ENCODE measurements at regions not wholly inside any gene's neighbourhood (a gene's known extent, or its start where the extent isn't known, plus 50 kb on each side); places are given as distances from the start of the nearest gene placed in this dataset.
A peak's percentile ranks its signal among the peaks of the same experiment; 100 is the strongest.

DNA sequence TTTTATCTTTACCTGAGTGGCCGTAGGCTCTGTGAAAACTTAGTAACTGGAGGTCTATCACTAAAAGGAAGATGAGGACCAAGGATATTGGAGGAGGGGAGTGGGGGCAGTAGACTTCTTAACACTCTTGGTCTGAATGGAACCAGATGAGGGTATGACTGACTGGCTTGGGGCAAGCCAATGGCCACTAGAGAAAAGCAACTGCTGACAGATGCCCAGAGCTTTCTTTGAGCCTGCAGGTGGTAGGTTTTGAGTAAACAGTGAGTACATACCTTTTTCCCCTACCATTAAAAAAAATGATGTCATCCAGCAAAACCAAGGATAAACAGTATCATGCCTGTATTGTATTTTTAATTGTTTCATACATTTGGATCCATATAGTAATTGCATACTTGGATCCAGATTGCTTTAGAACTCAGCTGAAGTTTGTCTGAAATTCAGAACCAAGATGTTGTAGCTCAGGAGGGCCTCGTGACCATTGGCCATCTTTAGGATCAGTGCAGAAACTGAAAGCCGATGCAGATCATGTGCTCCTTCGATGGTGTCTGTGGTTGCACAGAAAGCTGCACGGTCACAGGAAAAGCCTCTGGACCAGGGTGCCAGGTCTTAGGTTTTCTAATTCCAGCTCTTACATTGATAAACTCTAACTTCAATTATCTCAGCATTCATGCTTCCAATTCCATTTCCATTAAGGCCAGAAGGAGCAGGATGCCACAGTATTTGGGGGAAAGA, 131.0 kb downstream of the PDGFRA start:
- DNase-seq = no peak

DNA sequence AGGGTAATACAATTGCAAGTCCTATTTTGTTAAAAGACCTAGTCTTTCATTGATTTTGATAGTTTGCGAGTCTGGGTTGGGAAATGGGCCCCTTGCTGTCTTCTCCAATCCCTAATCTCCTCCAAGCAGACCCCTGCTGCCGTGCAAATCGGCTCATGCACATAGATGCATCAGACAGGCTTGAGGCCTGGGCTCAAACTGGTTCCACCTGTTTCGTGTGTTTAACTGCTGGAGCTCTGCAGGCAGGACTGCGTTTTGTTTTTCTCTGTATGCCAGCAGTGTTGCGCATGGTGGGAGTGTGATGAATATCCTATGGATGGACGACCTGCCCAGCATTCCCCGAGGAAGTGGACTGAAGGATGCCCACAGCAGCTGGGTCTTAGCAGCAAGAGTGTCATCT, 133.9 kb downstream of the PDGFRA start:
- DNase-seq = no peak

DNA sequence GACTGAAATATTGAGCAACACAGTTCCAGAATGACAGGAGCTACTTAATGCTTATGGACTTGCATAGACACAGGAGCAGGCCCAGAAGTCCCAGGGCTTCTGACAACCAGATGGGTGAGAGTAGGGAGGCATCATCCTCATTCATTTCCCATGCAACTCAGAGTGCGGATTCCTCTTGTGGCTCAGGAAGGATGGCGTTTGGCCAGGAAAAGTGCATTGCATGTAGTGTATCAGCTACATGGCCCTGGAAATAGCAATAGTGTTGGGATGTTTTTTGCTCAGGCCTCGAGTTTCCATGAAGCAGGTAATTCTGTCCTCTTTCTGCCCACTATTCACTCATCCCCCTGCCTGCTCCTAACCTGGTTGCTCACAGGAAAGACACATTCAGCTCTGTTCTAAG, 136.6 kb downstream of the PDGFRA start:
- DNase-seq = no peak

DNA sequence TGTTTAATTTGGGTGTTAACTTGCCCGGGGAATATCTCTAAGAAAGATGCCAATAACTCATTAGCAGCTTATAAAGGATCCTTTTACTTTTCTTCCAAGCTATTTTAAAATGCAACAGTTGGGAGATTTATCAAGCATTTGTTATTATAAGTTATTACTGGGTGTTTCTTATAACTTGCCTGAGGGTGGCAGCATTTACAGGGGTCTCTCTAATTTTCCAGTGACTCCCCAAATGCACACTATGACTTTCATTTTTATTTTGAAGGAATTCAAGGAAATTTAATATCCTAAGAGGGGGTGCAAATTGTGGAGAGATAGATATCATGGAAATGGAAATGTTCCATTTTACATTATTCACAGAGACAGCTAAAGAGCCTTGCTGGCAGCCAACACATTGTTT, 138.0 kb downstream of the PDGFRA start:
- no peak for DNase-seq

DNA sequence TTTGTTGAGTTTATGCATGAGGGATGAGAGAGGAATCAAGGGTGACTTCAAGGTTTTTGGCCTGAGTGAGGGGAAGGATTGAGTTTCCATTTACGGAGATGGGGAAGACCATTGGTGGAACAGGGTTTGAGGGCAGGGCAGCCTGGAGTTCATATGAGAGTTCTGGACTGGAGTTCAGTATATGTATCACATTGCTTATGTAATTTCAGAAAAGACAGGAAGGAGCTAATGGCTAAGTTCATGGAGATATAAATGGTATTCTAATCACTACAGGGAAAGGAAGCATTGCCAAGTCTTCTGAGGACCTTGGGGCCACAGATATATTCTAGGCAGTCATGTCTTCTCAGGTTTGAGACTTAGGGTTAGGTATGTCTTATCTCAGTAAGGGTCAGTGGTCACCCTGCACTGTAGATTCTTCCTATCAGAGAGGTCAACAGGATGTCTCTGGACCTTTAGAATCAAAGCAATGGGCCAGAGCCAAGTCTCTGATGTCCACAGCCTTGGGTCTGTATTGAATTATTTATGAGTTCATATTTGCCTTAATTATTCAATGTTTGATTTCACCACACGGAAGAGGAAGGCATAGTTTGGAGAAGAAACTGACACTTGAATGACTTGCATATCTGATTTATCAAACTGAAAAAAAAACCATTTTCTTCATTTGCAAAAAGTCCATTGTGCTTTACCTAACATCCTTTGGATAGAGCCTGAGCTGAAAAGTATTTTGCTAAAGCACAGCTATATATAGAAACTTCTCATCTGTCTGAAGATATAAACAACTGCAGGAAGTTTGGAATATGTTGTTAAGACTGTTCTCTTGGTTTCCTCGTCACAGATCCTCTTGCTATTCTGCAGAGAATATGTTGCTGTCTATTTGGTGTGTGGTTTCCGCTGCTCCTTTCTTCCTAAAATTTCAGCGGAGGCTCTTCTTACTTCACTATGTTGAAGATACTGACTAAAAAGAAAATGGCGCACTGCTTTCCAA, 139.5 kb downstream of the PDGFRA start:
- DNase-seq = no peak

DNA sequence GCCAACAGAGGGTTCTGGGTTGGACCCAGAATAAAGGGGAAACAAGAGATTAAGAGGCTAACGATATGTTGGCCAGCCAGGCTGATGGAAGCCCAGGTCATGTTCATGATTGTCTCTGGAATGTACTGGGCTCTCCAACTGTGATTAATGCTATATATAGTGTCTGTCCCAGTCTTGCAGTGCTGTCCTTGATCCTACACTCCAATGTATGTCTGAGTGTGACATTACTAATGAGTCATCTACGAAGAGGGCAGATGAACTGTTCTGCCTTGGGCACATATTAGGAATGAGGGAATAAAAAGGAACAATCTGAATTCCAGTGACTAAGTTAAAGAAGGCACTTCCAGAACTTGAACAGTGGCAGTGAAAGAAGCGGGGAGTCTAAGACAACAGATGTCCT, 142.1 kb downstream of the PDGFRA start:
- no peak for DNase-seq

DNA sequence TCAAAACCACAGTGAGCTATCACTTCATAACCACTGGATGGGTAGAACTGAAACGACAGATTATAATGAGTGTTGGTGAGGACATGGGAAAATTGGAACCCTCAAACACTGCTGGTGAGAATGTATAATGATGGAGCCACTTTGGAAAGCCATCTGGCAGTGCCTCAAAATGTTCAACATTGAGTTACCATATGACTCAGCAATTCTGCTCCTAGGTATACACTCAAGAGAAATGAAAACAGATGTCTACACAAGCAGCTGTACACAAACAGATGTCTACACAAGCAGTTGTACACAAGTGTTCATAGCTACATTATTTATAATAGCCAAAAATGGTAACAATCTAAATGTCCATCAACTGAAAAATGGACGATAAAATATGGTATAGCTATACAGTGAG, 143.9 kb downstream of the PDGFRA start:
- no peak for DNase-seq

DNA sequence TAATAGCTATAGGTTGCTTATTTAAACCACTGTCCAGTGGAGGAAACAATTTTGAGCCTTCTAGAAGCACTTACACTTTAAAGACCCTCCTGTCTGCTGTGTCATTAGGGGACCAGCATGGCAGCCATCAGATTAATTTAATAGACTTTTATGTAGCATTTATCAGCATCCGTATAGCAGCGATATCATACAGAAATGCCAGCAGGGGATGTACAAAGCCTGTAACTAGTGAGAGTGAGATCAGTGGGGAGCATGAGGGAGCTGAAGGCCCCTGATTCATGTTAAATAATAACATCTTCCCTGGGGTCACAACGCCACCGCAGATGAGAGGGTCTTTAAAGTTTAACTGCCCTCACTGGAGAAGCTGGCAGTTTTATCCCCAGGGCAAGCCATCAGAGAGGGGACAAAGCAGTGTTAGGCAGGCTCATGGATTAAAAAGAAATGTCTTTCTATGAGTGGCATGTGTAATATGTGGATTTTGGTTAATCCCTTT, 144.7 kb downstream of the PDGFRA start:
- no peak for DNase-seq

DNA sequence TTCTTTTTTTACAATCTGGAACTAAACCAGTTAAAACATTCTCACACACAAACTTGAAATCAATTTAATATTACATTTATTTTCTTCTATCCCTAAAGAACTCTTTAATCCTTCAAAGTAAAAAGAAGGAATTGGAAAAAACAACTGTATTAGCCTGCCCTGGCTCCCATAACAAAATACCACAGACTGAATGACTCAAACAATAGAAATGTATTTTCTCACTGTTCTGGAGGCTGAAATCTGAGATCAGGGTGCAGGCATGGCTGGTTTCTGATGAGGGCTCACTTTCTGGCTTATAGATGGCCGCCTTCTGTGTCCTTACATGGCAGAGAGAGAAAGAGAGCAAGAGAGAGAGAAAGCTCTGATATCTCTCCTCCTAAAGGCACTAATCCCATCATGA, 149.4 kb downstream of the PDGFRA start:
- no peak for DNase-seq

DNA sequence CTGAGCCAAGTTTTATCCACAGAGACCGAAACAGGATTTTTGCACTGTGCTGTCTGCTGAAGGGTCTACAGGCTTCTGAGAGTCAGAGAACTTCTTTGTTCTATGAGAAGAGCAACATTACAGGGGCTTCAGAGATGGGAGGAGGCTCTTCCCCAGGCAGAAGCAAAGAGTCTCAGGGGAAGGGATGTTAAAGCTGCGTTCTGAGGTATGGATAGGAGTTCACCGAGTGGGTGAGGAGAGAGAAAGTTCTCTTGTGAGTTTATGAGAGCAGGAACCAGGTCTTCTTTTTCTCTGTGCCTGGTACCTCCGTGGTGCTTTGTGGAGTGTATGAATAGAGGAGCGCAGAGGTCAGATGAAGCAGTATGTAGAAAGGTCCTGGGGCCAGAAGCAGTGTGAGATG, 155.1 kb downstream of the PDGFRA start:
- no peak for DNase-seq

DNA sequence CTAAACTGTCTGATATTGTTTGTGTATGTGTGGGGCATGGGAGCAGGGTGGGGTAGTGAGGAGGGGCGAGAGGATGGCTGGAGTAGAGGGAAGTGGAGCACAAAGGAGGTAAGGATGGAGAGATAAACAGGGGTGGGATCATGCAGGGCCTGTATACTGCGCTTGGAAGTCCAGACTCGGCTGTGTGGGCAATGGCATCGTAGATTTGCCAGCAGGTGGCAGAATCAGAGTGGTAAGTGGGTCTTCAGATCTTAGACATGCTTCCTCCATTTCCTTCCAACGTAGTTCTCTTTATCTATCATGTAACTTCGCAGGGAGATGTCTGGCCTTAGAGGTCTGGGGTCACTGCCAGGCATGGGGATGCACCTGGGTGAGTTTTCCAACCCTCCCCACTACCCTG, 155.5 kb downstream of the PDGFRA start:
- DNase-seq = peak; percentile 16

DNA sequence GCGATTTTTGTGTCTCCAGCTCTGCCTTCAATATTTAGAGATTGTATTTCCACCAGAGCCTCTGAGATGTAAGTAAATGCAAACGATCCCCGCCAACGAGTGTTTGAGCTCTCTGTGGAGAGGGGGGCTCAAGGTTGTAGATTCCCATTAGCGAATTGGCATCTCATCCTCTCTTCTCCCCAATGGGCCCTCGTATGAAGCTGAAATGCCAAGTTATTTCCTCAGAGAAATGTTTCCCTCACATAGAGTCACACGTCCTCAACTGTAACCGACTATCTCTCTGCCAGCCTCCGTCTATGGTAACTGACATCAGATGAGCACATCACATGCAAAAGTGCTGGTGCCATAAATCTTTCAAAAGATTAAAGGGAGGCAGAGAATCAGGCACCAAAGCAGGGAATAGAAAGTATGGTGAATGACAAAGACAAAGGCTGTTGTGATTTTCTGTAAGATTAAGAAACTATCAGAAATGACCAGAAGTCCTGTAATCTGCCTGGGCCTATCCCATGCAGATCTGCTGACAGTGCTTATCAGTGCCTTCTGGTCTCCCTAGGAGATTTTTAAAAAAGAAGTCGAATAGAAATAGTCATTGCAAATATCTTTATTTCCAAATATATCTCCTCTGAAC, 157.1 kb downstream of the PDGFRA start:
- DNase-seq = no peak

DNA sequence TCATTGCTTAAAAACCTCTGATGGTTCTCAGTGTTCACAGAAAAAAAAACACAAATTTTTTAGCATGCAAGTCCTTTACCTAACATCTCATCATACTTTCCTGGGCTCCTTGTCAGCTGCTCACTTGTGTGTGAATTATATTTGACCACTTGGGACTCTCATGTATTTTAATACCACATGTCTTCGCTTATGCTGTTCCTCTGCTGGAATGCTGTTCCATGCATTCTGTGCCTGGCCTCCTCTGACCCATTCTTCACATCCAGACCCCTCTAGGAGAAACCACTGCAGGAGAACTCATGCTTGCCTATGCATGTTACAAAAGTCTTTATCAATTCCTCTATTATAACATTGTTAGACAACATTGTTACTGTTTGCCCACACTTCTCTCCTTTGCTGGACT, 157.6 kb downstream of the PDGFRA start:
- DNase-seq = no peak

DNA sequence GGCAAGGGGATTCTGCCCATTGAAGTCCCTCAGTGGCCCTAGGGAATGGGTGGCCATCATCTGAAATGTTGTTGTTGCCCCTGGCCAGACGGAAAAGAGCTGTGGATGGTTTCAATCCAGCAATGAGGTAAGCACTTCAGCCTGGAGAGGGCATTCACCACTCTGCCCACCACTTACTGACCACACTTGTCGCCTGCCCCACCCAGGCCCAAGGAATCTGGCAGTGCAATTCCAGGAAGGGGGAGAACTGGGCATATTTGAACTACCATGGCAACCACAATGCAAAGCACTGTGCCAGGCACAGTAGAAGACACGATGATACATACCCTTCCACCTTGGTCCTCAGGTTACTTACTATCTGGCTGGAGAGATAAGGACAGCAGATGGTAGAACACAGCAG, 161.6 kb downstream of the PDGFRA start:
- DNase-seq = no peak

DNA sequence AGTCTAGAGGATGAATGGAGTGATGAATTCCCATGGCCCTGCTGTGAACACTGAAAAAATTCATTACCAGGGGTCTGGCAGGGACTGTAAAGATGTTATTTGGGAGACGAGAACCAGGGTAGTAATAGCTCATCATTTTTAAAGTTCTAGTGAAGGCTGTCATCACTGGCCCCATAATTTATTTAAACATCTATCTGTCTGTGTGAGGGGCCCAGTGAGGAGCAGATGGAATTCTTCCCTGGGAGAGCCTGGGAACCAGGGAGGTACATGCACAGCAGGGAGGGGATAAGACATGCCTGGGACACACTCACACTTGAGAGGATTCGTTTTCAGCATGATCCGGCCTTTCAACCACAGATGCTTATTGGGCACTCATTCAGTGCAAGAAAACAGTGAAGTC, 162.0 kb downstream of the PDGFRA start:
- no peak for DNase-seq

DNA sequence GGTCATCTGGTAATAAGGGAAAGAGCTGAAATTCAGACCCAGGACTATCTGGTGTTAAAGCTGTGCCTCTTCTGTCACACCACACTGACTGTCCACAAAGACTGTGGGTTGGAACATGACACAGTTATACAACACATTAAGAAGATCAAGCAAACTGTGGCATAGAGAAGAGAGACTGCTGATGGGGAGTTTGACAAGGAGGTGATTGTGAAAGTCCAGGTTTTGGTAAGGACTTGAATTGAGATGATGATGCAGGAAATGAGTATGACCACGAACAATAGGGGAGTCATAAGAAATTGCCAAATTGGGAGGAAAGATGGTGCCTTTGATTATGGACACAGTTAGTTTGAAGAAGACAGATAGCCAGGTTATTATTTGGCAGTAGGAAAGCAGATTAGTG, 163.4 kb downstream of the PDGFRA start:
- no peak for DNase-seq

DNA sequence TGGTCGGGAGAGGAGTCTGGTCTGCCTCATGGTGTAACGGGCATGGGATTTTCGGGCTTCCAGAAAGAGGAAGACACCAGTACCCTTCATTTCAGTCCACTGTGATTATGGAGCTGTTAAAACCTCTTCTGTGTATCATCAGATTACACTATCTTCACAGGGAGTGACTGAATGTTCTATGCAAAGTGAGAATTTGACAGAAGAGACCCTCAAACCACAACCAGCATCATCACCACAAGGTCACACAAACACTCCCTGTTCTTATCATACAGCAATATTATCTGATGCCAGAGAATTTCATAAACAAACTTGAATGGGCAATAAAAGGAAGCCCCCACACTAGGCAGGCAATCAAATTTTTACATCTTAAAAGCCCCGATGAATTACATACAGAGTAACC, 164.2 kb downstream of the PDGFRA start:
- no peak for DNase-seq

DNA sequence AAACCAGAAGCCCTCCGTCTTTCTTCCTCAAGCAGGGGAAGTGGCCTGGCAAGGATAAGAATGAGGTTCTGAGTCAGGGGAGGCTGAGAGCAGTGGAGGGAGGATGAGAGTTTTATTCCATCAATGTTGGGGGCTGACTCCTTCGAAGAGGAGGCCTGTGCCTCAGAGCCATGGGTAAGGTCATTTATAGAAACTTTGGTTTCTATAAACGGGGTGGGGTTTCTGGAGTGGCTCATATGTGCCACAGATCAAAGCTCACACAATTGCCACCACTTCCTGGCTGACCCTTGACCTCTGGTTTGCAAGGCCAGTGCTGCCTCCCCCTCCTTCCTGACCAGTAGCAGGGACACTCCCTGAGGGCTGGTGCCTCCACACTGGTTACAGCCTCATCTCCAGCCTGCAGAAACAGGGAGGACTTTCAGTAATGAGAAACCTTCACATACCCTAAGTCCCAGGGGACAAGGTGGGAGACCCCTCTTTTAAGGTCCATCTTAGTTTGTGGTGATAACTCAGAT, 166.0 kb downstream of the PDGFRA start:
- no peak for DNase-seq

DNA sequence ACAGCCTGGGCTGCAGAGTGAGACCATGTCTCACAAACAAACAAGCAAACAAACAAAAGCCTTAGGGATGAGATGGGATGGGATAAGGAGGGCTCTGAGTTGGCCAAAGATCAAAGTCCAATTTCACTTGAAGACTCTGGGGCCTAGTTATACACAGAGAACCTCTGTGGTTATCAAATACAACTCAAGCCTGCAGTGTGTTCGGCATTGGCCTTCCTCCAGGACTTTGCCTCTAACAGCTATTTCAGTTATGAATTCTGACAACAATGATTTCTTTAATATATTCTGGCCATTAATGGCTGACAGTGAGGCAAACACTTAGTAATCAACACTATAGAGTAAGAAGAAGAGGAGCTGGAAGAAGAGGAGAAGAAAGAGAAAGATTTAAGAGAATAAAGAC, 171.1 kb downstream of the PDGFRA start:
- DNase-seq = no peak

DNA sequence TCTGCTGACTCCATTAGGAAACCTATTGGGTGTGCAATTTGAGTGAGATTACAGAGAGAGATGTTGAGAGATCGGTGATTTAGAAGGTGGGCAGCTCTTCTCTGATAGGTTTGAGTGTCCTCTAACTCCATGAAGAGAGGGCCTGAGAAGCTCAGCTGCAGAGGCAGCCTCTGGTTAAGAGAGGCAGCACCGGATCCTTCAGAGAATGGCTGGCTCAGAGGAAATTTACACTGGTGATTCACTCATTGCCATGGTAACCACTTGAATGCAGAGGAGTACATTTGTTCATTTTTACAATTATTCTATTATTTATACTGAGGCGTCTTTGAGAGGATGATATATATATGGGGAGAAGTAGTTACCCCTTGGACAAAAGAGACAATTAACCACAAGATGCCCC, 171.7 kb downstream of the PDGFRA start:
- DNase-seq = no peak

DNA sequence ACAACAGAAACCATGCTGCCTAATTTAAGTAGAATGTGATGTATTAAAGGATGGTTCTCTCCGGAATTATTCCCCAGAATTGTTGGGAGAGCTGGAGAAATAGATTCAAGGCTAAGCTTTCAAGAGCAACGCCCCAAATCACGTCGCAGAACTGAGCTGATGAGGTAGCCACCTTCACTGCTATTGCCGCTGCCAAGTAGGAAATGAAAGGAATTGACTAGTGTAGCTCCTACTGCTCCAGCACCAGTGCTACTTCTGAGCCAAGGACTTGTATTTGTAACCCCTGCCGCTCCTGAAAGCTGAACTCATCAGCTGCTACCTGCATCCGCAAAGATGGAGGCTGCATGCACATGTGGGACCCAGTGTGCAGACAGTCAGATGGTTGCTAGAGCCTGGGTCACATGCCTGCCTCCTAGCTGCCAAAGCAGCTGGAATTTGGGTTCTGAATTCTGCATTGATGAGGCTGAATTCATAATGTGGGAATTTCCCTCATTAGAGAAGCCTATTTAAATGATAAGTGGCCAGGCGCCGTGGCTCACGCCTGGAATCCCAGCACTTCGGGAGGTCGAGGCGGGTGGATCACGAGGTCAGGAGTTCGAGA, 173.9 kb downstream of the PDGFRA start:
- no peak for DNase-seq

DNA sequence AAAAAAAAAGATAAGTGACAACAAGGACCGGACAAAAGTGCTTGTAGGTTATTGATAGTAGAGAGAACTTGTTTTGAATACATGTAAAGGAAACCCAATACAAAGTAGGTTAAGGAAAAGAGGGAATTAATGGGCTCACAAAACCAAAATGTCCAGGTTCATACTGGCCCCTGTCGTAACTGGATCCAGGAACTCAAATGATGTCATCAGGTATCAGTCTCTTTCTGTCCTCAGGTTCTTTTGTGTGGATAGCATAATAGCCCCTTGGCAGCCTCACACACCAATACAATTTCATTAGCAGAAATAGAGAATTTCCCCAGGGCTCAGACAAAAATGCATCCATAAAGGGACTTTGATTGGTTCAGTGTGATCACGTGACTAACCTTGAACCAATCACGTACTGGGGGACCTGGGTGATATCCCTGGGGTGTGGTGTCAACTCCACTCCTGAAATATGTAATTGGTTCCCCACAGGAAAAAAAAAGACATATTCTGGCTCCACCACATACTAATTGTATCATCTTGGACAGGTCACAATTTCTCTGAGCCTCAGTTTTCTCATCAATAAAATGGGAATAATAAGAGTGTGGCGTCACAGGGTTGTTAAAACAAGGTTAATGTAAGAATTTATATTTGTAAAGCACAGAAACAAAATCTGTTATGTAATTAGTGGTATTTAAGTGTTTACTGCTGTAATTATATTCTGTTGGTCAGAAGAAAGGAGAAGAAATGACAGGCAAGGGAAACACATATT, 174.8 kb downstream of the PDGFRA start:
- no peak for DNase-seq
